ENCODE measurements at regions not wholly inside any gene's neighbourhood (a gene's known extent, or its start where the extent isn't known, plus 50 kb on each side); places are given as distances from the start of the nearest gene placed in this dataset.

DNA sequence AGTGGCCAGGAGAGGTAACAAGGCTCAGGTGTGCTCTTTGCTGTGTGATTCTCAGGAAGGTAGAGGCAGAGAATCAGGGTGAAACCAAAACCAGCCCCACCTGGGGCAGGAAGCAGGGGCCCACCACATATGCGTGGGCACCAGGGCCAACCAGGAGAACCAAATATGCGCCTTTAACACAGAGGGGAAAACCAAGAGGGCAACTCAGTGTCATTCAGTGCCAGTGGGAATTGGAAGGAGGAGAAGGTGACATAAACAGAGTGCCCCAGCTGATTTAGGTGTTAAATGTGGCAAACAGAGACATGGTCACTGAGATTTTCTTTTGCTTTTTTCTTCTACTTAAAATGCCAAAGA, 106.8 kb upstream of the MAMLD1 start:
- H3K27ac Mint-ChIP-seq: no peak overlapping the region
- POLR2A ChIA-PET: no interaction called here
- no peak for DNase-seq

DNA sequence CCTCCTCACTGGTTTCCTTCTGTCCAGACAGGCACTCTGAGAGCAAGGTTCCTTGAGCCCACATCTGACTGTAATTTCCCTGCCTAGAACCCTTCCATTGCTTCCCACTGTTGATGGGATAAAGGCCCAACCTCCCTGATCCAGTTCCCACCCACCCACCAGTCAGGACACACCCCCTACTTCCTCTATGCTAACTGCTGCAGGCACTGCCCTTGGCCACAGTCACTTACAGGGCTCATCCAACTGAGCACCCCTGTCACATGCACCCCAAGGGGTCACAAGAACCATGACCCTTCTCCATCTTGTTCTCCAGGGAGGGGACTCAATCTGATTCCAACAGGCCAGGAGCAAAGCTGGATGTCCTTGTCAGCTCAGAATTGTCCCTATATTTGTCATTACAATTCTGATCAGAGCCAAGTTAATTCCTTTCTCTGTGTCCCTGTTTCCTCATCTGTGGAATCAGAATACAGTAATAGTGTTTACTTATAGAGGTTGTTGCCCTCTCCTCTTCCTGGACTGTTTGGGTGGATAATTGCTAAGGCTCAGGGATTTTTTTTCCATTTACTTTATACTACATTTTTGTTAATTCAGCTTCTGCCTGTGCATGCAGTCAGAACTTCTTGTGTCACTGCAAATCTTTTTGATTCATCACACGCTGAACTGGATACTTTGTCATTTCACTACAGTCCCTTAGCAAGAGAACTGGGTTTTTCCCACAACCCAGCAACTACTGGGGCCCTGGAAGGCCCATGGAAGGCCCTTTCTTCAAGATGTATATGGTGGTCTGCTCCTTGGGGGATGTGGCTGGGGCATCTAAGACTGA, 105.6 kb upstream of the MAMLD1 start:
- H3K27ac Mint-ChIP-seq: no peak overlapping the region

More for the DNA sequence above, 106.8 kb upstream of the MAMLD1 start:
- Histone ChIP-seq H3K9me3 (ENCODE audit: control insufficient read depth in 2 of 3, low read length in 3 of 3) (no peaks in the 10 kb centered on the region), H3K27ac (ENCODE audit: low read depth, low read length) (no peak overlapping the region), H3K4me1 (ENCODE audit: control insufficient read depth in 2 of 2, insufficient read depth in 2 of 2, low read length in 2 of 2) (peaks cover 0 to 4% of the 10 kb centered on the region in 2 donors), H3K4me3 (ENCODE audit: low read length) (no peak overlapping the region), H3K36me3 (ENCODE audit: control insufficient read depth in 2 of 3, insufficient read depth in 3 of 3, low read length in 3 of 3) (no peaks in the 10 kb centered on the region), H3K27me3 (ENCODE audit: control insufficient read depth in 2 of 2, insufficient read depth in 2 of 2, low read length in 2 of 2) (no peaks in the 10 kb centered on the region)
- peaks cover 0 to 11% (median 7%) of the 10 kb centered on the region in 7 donors for H3K4me1 Mint-ChIP-seq
- H3K36me3 Mint-ChIP-seq: no peaks in the 10 kb centered on the region
- intact Hi-C loops (cut with micrococcal nuclease): no loop called here
- no peaks in the 10 kb centered on the region for H3K27me3 Mint-ChIP-seq
- no peak for ATAC-seq
- no peak overlapping the region for H3K4me3 Mint-ChIP-seq
- no peaks in the 10 kb centered on the region for H3K9me3 Mint-ChIP-seq
- CTCF ChIA-PET: no interaction called here

DNA sequence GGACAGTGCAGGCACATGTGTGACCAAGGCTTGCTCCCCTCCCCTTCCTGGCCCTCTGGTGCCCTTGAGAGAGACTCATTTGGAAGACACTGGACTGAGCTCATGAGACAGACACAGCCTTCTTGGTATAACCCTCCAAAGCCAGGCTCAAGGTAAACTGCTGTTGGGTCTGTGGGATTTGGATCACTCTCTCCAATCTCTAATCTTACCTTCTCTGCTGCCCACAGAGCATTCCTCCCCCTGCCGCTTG, 105.0 kb upstream of the MAMLD1 start:
- Mint-ChIP-seq H3K27ac (no peak overlapping the region), H3K4me1 (peaks cover 0 to 11% (median 7%) of the 10 kb centered on the region in 7 donors), H3K9me3 (no peaks in the 10 kb centered on the region), H3K27me3 (peaks cover 0 to 3% (median 0%) of the 10 kb centered on the region in 5 donors), H3K36me3 (no peaks in the 10 kb centered on the region), H3K4me3 (no peak overlapping the region)
- no peaks in the 10 kb centered on the region for H3K36me3 ChIP-seq (ENCODE audit: control insufficient read depth in 2 of 3, insufficient read depth in 3 of 3, low read length in 3 of 3)
- CTCF ChIA-PET: no interaction called here
- DNase-seq (no peak), ATAC-seq (no peak)
- intact Hi-C loops (cut with micrococcal nuclease): no loop called here
- POLR2A ChIA-PET: no interaction called here
- H3K27ac ChIP-seq (ENCODE audit: low read depth, low read length): no peak overlapping the region
- H3K4me3 ChIP-seq (ENCODE audit: low read length): no peak overlapping the region
- no peaks in the 10 kb centered on the region for H3K9me3 ChIP-seq (ENCODE audit: control insufficient read depth in 2 of 3, low read length in 3 of 3)
- H3K4me1 ChIP-seq (ENCODE audit: control insufficient read depth in 2 of 2, insufficient read depth in 2 of 2, low read length in 2 of 2): peaks cover 0 to 4% of the 10 kb centered on the region in 2 donors
- H3K27me3 ChIP-seq (ENCODE audit: control insufficient read depth in 2 of 2, insufficient read depth in 2 of 2, low read length in 2 of 2): no peaks in the 10 kb centered on the region

More for the DNA sequence above, 105.6 kb upstream of the MAMLD1 start:
- Histone ChIP-seq H3K27ac (ENCODE audit: low read depth, low read length) (no peak overlapping the region), H3K9me3 (ENCODE audit: control insufficient read depth in 2 of 3, low read length in 3 of 3) (no peaks in the 10 kb centered on the region), H3K4me3 (ENCODE audit: low read length) (no peak overlapping the region), H3K27me3 (ENCODE audit: control insufficient read depth in 2 of 2, insufficient read depth in 2 of 2, low read length in 2 of 2) (no peaks in the 10 kb centered on the region), H3K36me3 (ENCODE audit: control insufficient read depth in 2 of 3, insufficient read depth in 3 of 3, low read length in 3 of 3) (no peaks in the 10 kb centered on the region), H3K4me1 (ENCODE audit: control insufficient read depth in 2 of 2, insufficient read depth in 2 of 2, low read length in 2 of 2) (peaks cover 0 to 4% of the 10 kb centered on the region in 2 donors)
- DNase-seq (no peak), ATAC-seq (no peak)
- intact Hi-C loops (cut with micrococcal nuclease): no loop called here
- Mint-ChIP-seq H3K4me1 (peaks cover 0 to 11% (median 7%) of the 10 kb centered on the region in 7 donors), H3K36me3 (no peaks in the 10 kb centered on the region), H3K4me3 (no peak overlapping the region), H3K9me3 (no peaks in the 10 kb centered on the region), H3K27me3 (peaks cover 0 to under 1% (median 0%) of the 10 kb centered on the region in 5 donors)
- CTCF ChIA-PET: no interaction called here
- POLR2A ChIA-PET: no interaction called here

DNA sequence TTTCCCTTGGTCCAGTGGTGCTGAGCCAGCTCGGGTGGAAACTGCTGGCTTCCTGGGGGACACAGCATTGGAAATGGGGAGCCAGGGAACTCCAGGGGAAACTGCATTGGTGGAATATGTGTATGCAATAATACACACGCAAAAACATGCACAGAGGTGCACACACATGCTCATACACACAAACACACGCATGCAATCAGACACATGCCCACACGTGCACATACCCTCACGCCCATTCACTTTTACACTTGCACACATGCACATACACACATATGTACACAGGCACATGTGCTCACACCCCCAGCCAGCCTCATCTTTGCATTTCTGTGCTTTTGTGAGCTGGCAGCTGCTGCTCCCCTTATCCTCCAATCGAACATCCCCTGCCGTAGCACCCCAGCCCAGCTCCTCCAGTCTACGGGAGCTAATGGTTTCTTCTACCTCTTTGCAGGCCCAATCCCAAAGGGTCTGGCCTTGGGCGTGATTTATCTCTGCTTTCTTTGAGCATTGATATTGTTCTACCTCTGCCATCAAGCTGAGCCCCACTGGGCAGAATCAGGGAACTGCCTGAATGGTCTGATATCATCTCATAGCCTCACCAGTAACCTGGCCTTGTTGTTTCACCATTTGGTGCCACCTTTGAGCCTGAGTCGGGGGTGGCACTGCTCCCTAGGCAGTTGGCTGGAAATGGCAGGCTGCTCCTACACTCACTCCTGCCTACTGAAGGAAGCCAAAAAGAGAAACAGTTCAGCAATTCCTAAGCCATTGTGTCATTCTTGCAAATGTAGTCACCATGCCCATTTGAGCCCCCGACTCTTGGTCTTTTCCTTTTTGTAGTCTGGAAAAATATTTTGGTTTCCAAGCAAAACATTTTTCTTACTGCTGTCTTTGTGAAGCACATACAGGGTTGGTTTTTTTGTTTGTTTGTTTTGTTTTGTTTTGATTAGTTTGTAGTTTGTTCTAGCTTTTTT, 104.4 kb upstream of the MAMLD1 start:
- H3K4me1 ChIP-seq (ENCODE audit: control insufficient read depth in 2 of 2, insufficient read depth in 2 of 2, low read length in 2 of 2): peaks cover 0 to 4% of the 10 kb centered on the region in 2 donors
- CTCF ChIA-PET: no interaction called here
- DNase-seq (no peak), ATAC-seq (no peak)
- Mint-ChIP-seq H3K4me3 (no peak overlapping the region), H3K4me1 (peaks cover 0 to 11% (median 7%) of the 10 kb centered on the region in 7 donors), H3K9me3 (no peaks in the 10 kb centered on the region), H3K27ac (no peak overlapping the region), H3K36me3 (no peaks in the 10 kb centered on the region), H3K27me3 (peaks cover 0 to 3% (median 0%) of the 10 kb centered on the region in 5 donors)
- no peaks in the 10 kb centered on the region for H3K9me3 ChIP-seq (ENCODE audit: control insufficient read depth in 2 of 3, low read length in 3 of 3)
- no peak overlapping the region for H3K4me3 ChIP-seq (ENCODE audit: low read length)
- no peak overlapping the region for H3K27ac ChIP-seq (ENCODE audit: low read depth, low read length)
- intact Hi-C loops (cut with micrococcal nuclease): no loop called here
- POLR2A ChIA-PET: no interaction called here
- no peaks in the 10 kb centered on the region for H3K36me3 ChIP-seq (ENCODE audit: control insufficient read depth in 2 of 3, insufficient read depth in 3 of 3, low read length in 3 of 3)
- no peaks in the 10 kb centered on the region for H3K27me3 ChIP-seq (ENCODE audit: control insufficient read depth in 2 of 2, insufficient read depth in 2 of 2, low read length in 2 of 2)

DNA sequence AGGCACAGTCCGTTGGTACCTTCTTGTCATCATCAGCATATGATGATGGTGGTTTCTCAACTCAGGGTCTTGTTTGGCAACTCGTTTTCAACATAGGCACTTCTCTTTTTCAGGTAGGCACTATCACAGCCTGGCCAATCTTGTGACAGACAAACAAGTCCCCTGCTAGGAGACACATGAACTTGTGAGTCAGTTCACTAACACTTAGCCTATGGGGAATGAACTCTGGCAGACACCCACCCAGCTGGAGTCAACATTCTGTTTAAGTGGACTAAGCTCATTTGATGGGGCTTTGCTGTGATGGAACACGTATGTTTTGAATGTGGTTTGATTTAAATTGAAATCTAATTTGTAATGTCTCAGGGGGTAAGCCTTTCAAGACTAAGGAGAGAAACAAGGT, 100.7 kb upstream of the MAMLD1 start:
- no peak overlapping the region for H3K4me3 ChIP-seq (ENCODE audit: low read length)
- no peaks in the 10 kb centered on the region for H3K9me3 ChIP-seq (ENCODE audit: control insufficient read depth in 2 of 3, low read length in 3 of 3)
- DNase-seq (no peak), ATAC-seq (no peak)
- CTCF ChIA-PET: no interaction called here
- H3K27me3 Mint-ChIP-seq: peaks cover 0 to 3% (median 0%) of the 10 kb centered on the region in 5 donors
- no peaks in the 10 kb centered on the region for H3K36me3 ChIP-seq (ENCODE audit: control insufficient read depth in 2 of 3, insufficient read depth in 3 of 3, low read length in 3 of 3)
- H3K4me3 Mint-ChIP-seq: no peak overlapping the region
- no peak overlapping the region for H3K27ac Mint-ChIP-seq
- no peaks in the 10 kb centered on the region for H3K4me1 Mint-ChIP-seq
- intact Hi-C loops (cut with micrococcal nuclease): no loop called here
- no peaks in the 10 kb centered on the region for H3K27me3 ChIP-seq (ENCODE audit: control insufficient read depth in 2 of 2, insufficient read depth in 2 of 2, low read length in 2 of 2)
- POLR2A ChIA-PET: no interaction called here
- H3K36me3 Mint-ChIP-seq: no peaks in the 10 kb centered on the region
- H3K4me1 ChIP-seq (ENCODE audit: control insufficient read depth in 2 of 2, insufficient read depth in 2 of 2, low read length in 2 of 2): no peaks in the 10 kb centered on the region
- H3K9me3 Mint-ChIP-seq: no peaks in the 10 kb centered on the region
- H3K27ac ChIP-seq (ENCODE audit: low read depth, low read length): no peak overlapping the region

DNA sequence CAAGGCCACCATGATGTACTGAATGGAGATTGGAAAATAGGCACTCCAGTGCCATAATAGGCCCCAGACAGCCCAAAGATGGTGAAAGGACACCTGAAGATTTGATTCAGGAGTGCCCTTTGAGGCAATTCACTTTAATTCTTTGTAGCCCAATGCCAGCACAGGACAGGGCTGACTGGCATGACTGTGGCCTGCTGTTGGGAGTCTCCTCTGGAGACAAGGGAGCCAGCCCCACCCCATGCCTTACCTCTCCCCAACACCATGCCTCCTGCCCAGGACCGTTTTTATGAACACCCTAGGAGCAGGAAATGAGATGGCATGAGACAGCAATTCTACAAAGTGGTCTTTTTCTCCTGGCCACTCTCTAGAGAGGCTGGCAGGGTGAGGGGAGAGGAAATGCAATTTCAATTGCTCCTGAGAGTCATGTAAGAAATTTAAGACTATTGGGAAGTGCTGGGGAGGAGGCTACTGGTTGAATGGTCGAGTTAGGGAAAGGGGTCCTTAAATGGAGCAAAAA, 94.2 kb upstream of the MAMLD1 start:
- H3K27ac ChIP-seq (ENCODE audit: low read depth, low read length): no peak overlapping the region
- intact Hi-C loops (cut with micrococcal nuclease): no loop called here
- peaks cover 0 to 11% (median 0%) of the 10 kb centered on the region in 5 donors for H3K27me3 Mint-ChIP-seq
- H3K36me3 ChIP-seq (ENCODE audit: control insufficient read depth in 2 of 3, insufficient read depth in 3 of 3, low read length in 3 of 3): no peaks in the 10 kb centered on the region
- CTCF ChIA-PET: no interaction called here
- POLR2A ChIA-PET: no interaction called here
- no peak for ATAC-seq
- no peaks in the 10 kb centered on the region for H3K36me3 Mint-ChIP-seq
- H3K4me3 ChIP-seq (ENCODE audit: low read length): no peak overlapping the region
- H3K4me3 Mint-ChIP-seq: no peak overlapping the region
- H3K27ac Mint-ChIP-seq: no peak overlapping the region
- peaks cover 0 to 6% (median 0%) of the 10 kb centered on the region in 11 donors for H3K9me3 Mint-ChIP-seq
- no peaks in the 10 kb centered on the region for H3K4me1 Mint-ChIP-seq
- no peak for DNase-seq
- no peaks in the 10 kb centered on the region for H3K27me3 ChIP-seq (ENCODE audit: control insufficient read depth in 2 of 2, insufficient read depth in 2 of 2, low read length in 2 of 2)
- H3K4me1 ChIP-seq (ENCODE audit: control insufficient read depth in 2 of 2, insufficient read depth in 2 of 2, low read length in 2 of 2): no peaks in the 10 kb centered on the region
- no peaks in the 10 kb centered on the region for H3K9me3 ChIP-seq (ENCODE audit: control insufficient read depth in 2 of 3, low read length in 3 of 3)
